Testis (tissue), 2 donors: ENCODE measurements at regions not wholly inside any gene's neighbourhood (a gene's known extent, or its start where the extent isn't known, plus 50 kb on each side); places are given as distances from the start of the nearest gene placed in this dataset.

Source experiments
- DNase-seq: peaks from one replicate; pipeline ENCODE4 v3.0.0-alpha.2; 2019
- H3K27ac ChIP-seq, 2 donors: fragments of 200-600 bp; sonication (generic); one replicate each; pipeline ENCODE4 v1.5.1; 2019
- H3K27me3 ChIP-seq: fragments of 200-600 bp; sonication (generic); one replicate; pipeline ENCODE4 v1.5.1; 2019
- H3K36me3 ChIP-seq: fragments of 200-600 bp; sonication (generic); one replicate; pipeline ENCODE4 v1.5.1; 2017; ENCODE audit warnings: low read depth; ENCODE audit errors: missing control alignments
- H3K4me1 ChIP-seq: fragments of 200-600 bp; sonication (generic); one replicate; pipeline ENCODE4 v1.5.1; 2019
- H3K4me3 ChIP-seq, 2 donors: fragments of 200-600 bp; sonication (generic); one replicate each; pipeline ENCODE4 v1.5.1; 2017 to 2019
- H3K9me3 ChIP-seq: fragments of 200-600 bp; sonication (generic); one replicate; pipeline ENCODE4 v1.5.1; 2017
- POLR2A ChIP-seq: fragments of 450-650 bp; IDR thresholded peaks from one replicate; pipeline ENCODE4 v1.6.1; 2017; ENCODE audit warnings: antibody characterized with exemption, mild to moderate bottlenecking, moderate library complexity
- WGBS, 2 donors: methylation state at CpG; one replicate each; pipeline ENCODE4 v1.1.5; 2018; 5-methylcytosine and 5-hydroxymethylcytosine counted together
- intact Hi-C: fragments of 100-400 bp; cut with DNase I; formaldehyde crosslinking; loops from one replicate; pipeline ENCODE4 v1.15.1; 2023; ENCODE audit warnings: low total_unique reads
- TF ChIP-seq, protein P1 (sequence below), 3 experiments: fragments of 450-650 bp in 2 of 3; fragments of 200-600 bp in 1 of 3; sonication (generic) in 1 of 3; IDR thresholded peaks; one replicate each; pipeline ENCODE4 v1.5.1; 2016 to 2019; ENCODE audit warnings: antibody characterized with exemption in 3 of 3, mild to moderate bottlenecking in 2 of 3, moderate library complexity in 1 of 3

DNA sequence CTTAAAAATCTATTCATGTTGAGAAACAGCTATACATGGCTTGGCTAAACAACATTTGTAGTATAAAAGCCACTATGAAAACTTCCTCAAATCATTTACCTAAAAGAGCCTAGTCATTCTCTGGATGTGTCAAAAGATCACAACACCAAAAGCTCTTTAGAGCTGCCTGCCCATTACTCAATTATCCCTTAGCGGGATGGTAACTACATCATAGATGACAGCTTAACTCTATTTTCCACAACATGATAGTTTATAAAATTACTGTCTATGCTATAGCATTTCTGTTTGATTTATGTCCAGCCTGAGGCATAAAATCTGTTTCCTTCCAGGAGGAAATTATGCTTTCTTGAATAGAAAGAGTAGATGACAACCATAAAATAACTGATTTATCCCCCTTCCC is 777.6 kb upstream of the HS3ST5 start:
- 50 to 70% methylated on average over 1 of the region's 1 CpG for WGBS, 2 donors
- no peaks in the 10 kb centered on the region for H3K36me3 ChIP-seq
- intact Hi-C loops: no loop called here

DNA sequence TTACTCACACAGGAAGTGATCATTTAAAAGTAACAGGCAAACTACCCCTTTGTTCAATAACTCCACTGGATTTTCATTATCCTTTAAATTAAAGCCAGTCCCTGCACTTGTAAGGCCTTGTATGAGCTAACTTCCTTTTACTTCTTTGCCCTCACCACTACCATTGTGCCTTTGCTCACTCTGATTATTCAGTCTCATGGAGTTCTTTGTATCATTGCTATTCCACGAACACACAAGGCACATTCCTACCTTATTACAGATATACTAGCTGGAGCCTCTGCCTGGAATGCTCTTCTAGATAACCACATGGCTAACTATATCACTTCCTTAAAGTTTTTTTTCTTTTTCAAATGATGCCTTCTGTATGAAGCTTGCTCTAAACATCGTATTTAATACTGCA is 748.6 kb upstream of the HS3ST5 start:
- Histone ChIP-seq H3K27me3 (no peaks in the 10 kb centered on the region), H3K4me3 (no peak overlapping the region), H3K9me3 (no peaks in the 10 kb centered on the region), H3K4me1 (no peaks in the 10 kb centered on the region), H3K27ac (no peak overlapping the region), H3K36me3 (no peaks in the 10 kb centered on the region)
- TF ChIP-seq POLR2A: no peak
- TF ChIP-seq, protein P1, sequence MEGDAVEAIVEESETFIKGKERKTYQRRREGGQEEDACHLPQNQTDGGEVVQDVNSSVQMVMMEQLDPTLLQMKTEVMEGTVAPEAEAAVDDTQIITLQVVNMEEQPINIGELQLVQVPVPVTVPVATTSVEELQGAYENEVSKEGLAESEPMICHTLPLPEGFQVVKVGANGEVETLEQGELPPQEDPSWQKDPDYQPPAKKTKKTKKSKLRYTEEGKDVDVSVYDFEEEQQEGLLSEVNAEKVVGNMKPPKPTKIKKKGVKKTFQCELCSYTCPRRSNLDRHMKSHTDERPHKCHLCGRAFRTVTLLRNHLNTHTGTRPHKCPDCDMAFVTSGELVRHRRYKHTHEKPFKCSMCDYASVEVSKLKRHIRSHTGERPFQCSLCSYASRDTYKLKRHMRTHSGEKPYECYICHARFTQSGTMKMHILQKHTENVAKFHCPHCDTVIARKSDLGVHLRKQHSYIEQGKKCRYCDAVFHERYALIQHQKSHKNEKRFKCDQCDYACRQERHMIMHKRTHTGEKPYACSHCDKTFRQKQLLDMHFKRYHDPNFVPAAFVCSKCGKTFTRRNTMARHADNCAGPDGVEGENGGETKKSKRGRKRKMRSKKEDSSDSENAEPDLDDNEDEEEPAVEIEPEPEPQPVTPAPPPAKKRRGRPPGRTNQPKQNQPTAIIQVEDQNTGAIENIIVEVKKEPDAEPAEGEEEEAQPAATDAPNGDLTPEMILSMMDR (IDR thresholded peaks at IDR 0.05): no peak
- 50 to 55% methylated on average over 2 of the region's 2 CpGs for WGBS, 2 donors
- intact Hi-C loops: no loop called here
- no peak for DNase-seq

More for the DNA sequence above, 777.6 kb upstream of the HS3ST5 start:
- Histone ChIP-seq H3K27ac (no peak overlapping the region), H3K4me3 (no peak overlapping the region), H3K9me3 (no peaks in the 10 kb centered on the region), H3K27me3 (no peaks in the 10 kb centered on the region), H3K4me1 (no peaks in the 10 kb centered on the region)
- TF ChIP-seq POLR2A: no peak
- TF ChIP-seq, protein P1 (IDR thresholded peaks at IDR 0.05): no peak
- DNase-seq: no peak

DNA sequence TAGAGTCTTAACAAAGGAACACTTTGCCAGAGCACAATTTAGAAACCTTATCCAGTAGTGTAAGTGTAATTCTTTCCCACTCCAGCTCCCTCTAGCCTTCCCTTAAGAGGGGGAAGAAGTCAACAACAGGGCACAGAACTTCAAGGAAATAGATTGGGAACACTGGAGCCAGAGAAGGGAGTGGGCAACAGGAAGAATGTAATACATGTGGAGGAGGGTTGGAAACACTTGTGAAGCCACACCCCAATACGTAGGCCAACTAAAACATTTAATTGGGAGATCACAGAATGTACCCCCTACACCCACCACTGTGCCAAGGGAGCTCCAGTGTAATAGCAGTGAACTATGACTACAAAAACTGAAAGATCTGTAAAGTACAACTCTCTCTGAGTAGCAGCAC is 735.7 kb upstream of the HS3ST5 start:
- Histone ChIP-seq H3K36me3 (no peaks in the 10 kb centered on the region), H3K27me3 (no peaks in the 10 kb centered on the region), H3K27ac (no peak overlapping the region), H3K4me3 (no peak overlapping the region), H3K9me3 (no peaks in the 10 kb centered on the region), H3K4me1 (no peaks in the 10 kb centered on the region)
- TF ChIP-seq, protein P1 (IDR thresholded peaks at IDR 0.05): no peak
- TF ChIP-seq POLR2A: no peak
- 5 to 31% methylated on average over 1 of the region's 1 CpG for WGBS, 2 donors
- no peak for DNase-seq
- intact Hi-C loops: no loop called here

DNA sequence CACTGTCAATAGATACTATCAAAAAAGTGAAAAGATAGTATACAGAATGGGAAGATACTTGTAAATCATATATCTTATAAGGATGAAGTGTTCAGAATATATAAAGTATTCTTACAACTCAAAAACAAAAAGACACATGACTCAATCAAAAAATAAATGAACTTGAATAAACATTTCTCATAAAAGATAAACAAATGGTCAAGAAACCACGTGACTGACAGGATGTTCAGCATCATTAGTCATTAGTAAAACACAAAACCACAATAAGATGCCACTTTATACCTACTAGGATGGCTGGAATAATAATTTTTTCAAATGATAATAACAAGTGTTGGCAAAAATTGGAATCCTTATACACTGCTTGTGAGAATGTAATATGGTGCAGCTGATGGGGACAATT is 729.1 kb upstream of the HS3ST5 start:
- 80% methylated on average over 1 of the region's 1 CpG for WGBS, 2 donors
- no peak overlapping the region for H3K4me3 ChIP-seq
- no peak for TF ChIP-seq POLR2A
- TF ChIP-seq, protein P1 (IDR thresholded peaks at IDR 0.05): no peak
- no peak for DNase-seq
- no peak overlapping the region for H3K27ac ChIP-seq
- intact Hi-C loops: no loop called here
- H3K36me3 ChIP-seq: no peaks in the 10 kb centered on the region
- H3K27me3 ChIP-seq: no peaks in the 10 kb centered on the region
- no peaks in the 10 kb centered on the region for H3K9me3 ChIP-seq
- no peaks in the 10 kb centered on the region for H3K4me1 ChIP-seq

DNA sequence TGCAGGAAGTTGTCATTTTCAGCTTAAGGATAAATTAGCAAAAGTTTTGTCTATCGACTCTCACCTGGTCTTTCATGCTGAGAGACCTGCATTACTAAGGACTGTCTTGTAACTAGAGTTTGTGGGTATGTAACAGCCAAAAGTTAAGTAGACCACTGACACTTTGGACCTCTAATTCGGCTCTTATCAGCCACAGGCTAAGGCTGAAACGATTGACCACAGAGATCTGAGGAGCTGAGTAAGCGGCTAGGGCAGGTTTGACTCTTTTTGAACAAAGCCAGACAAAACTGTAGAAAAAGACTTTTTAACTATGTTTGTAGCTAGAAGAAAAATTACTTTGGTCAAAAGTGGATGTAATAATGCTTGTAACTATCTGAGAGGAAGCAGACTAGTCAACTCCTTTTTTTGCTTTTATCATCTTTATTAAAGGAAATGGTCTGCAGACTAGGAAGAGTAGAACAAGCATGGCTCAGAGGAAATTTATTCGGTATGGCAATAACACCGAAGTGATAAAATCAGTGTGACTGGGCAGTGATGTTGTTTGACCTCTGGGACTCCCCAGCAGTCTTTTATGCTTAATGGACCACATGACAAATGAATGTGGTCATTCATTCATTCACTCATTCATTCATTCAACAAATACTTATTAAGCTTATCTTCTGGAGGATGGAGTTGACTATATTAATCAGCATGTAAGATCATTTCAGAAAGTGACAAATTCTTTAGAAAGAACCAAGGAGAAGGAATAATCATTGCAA is 725.0 kb upstream of the HS3ST5 start:
- intact Hi-C loops: no loop called here
- Histone ChIP-seq H3K9me3 (no peaks in the 10 kb centered on the region), H3K4me1 (no peaks in the 10 kb centered on the region), H3K27me3 (no peaks in the 10 kb centered on the region), H3K36me3 (no peaks in the 10 kb centered on the region), H3K27ac (no peak overlapping the region), H3K4me3 (no peak overlapping the region)
- 51 to 54% methylated on average over 6 of the region's 6 CpGs for WGBS, 2 donors
- TF ChIP-seq POLR2A: no peak
- TF ChIP-seq, protein P1 (IDR thresholded peaks at IDR 0.05): no peak
- no peak for DNase-seq
